PFSK-1 (cell line): ENCODE measurements at regions not wholly inside any gene's neighbourhood (a gene's known extent, or its start where the extent isn't known, plus 50 kb on each side); places are given as distances from the start of the nearest gene placed in this dataset.
A peak's percentile ranks its signal among the peaks of the same experiment; 100 is the strongest.

Source experiments
- FOXP2 ChIP-seq: optimal IDR thresholded peaks from 2 replicates; pipeline ENCODE3; 2011; ENCODE audit warnings: borderline replicate concordance, control low read depth, inconsistent platforms; ENCODE audit not compliant: insufficient read depth; ENCODE audit errors: extremely low read length, extremely low read depth
- POLR2AphosphoS5 ChIP-seq: IDR thresholded peaks from 2 replicates; pipeline ENCODE4 v1.6.1; 2012; ENCODE audit warnings: low read depth, mild to moderate bottlenecking, control low read depth, low read length, moderate library complexity
- SIN3A ChIP-seq: IDR thresholded peaks from 2 replicates; pipeline ENCODE4 v1.6.1; 2012; ENCODE audit warnings: mild to moderate bottlenecking, low read length, moderate library complexity, borderline replicate concordance; ENCODE audit not compliant: insufficient read depth
- TAF1 ChIP-seq: IDR thresholded peaks from 2 replicates; pipeline ENCODE4 v1.6.1; 2012; ENCODE audit warnings: low read length, control low read depth, borderline replicate concordance; ENCODE audit not compliant: insufficient read depth
- TF ChIP-seq, protein P1 (sequence below), 2 experiments: IDR thresholded peaks; 2 replicates each; pipeline versions ENCODE4 v1.6.1 to v1.8.0; 2011 to 2012; ENCODE audit warnings: low read depth in 2 of 2, low read length in 2 of 2, control low read depth in 1 of 2, inconsistent platforms in 1 of 2, mild to moderate bottlenecking in 1 of 2, moderate library complexity in 1 of 2; ENCODE audit not compliant: insufficient read depth in 1 of 2

DNA sequence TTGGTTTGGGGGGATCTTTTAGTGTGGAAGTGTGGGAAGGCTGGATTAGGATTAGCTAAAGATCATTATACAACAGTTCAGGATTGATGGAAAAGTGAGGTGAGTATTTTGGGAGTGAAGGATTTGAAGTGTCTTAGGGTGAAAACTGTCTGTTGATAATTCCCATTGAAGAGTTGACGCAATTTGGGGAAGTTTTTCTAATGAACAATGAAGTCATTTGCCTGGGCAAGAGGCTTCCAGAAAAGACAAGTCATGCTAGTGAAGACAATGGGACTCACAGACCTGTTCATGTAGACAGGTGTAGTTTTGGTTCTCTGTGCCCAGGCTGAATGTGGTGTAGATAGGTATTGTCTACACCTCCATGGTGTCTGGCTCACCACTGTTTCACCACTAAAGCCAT, 194.3 kb upstream of the GPR26 start:
- TF ChIP-seq, protein P1, sequence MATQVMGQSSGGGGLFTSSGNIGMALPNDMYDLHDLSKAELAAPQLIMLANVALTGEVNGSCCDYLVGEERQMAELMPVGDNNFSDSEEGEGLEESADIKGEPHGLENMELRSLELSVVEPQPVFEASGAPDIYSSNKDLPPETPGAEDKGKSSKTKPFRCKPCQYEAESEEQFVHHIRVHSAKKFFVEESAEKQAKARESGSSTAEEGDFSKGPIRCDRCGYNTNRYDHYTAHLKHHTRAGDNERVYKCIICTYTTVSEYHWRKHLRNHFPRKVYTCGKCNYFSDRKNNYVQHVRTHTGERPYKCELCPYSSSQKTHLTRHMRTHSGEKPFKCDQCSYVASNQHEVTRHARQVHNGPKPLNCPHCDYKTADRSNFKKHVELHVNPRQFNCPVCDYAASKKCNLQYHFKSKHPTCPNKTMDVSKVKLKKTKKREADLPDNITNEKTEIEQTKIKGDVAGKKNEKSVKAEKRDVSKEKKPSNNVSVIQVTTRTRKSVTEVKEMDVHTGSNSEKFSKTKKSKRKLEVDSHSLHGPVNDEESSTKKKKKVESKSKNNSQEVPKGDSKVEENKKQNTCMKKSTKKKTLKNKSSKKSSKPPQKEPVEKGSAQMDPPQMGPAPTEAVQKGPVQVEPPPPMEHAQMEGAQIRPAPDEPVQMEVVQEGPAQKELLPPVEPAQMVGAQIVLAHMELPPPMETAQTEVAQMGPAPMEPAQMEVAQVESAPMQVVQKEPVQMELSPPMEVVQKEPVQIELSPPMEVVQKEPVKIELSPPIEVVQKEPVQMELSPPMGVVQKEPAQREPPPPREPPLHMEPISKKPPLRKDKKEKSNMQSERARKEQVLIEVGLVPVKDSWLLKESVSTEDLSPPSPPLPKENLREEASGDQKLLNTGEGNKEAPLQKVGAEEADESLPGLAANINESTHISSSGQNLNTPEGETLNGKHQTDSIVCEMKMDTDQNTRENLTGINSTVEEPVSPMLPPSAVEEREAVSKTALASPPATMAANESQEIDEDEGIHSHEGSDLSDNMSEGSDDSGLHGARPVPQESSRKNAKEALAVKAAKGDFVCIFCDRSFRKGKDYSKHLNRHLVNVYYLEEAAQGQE (IDR thresholded peaks at IDR 0.05; ENCODE audit: insufficient read depth in 1 of 2, low read depth in 2 of 2, low read length in 2 of 2): no peak
- no peak for TF ChIP-seq TAF1
- no peak for TF ChIP-seq POLR2AphosphoS5
- TF ChIP-seq FOXP2: no peak
- TF ChIP-seq SIN3A: no peak

DNA sequence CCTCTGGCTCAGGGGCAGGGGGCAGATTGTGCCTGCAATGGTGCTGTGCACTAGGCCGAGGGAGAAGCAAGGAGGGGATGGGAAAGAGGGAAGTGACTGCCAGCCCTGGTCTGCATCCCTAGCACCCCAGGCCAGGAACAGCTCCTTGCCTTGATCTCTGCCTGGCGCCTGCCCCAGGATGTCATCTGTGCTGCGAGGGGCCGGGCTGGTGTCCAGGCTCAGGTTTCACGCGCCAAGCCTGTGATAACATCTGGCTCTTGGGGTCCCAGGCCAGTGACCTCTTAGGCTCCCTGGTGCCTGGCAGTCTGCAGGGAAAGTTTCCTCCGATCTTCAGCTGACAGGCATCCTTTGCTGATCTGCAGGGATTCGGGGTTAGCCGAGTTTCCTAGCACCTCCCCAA, 193.5 kb upstream of the GPR26 start:
- TF ChIP-seq POLR2AphosphoS5: no peak
- TF ChIP-seq, protein P1 (IDR thresholded peaks at IDR 0.05; ENCODE audit: insufficient read depth in 1 of 2, low read depth in 2 of 2, low read length in 2 of 2): peak; percentile 81 to 91

DNA sequence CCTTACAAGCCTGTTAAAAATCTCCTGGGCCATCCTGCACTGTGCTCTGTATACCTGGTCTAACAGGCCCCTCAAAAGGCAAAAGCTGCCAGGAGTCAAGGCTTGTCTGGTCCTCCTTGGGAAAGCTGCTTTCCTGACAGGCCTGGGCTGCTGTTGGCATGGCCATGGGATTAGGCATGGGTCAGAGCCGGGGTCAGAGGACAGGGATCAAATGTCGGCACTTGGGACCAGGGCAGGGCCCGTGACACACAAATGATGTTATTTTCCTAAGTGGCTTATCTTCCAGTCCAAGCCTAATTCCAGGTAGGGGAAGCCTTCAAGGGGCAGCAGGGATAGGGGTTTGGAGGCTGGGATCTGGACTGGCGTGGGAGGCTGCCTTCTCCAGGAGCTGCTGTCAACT, 191.5 kb upstream of the GPR26 start:
- TF ChIP-seq TAF1 (no peak), POLR2AphosphoS5 (no peak)

GRCh38 chr10:123475466-123475865, 190.7 kb upstream of the GPR26 start:
- no peak for TF ChIP-seq FOXP2
- no peak for TF ChIP-seq POLR2AphosphoS5
- TF ChIP-seq TAF1: no peak
- TF ChIP-seq, protein P1 (IDR thresholded peaks at IDR 0.05; ENCODE audit: insufficient read depth in 1 of 2, low read depth in 2 of 2, low read length in 2 of 2): no peak
- TF ChIP-seq SIN3A: no peak

DNA sequence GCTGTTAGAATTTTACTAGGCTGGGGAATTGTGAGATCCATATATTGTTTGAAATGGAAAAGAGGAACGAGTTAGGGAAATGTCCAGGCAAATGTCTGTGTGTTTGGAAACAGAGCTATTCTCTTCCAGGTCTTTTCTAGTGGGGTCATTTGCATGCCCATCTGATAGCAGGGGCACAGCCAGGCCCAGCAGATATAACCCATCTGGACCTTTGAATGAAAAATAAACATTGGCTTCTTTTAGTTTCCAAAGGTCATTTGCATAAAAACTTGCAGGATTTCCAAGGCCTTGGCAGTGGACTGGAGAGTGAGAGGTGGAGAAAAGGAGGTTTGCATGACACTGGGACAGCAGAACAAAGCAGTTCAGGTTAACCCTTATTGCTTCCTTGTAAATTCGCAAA, 188.0 kb upstream of the GPR26 start:
- TF ChIP-seq SIN3A: no peak
- no peak for TF ChIP-seq POLR2AphosphoS5
- TF ChIP-seq TAF1: no peak
- TF ChIP-seq FOXP2: no peak
- TF ChIP-seq, protein P1 (IDR thresholded peaks at IDR 0.05; ENCODE audit: insufficient read depth in 1 of 2, low read depth in 2 of 2, low read length in 2 of 2): no peak

GRCh38 chr10:123479640-123480039, 186.5 kb upstream of the GPR26 start:
- TF ChIP-seq SIN3A (no peak), POLR2AphosphoS5 (no peak), TAF1 (no peak), FOXP2 (no peak)
- TF ChIP-seq, protein P1 (IDR thresholded peaks at IDR 0.05; ENCODE audit: insufficient read depth in 1 of 2, low read depth in 2 of 2, low read length in 2 of 2): no peak
